H1 (cell line): ENCODE measurements at regions not wholly inside any gene's neighbourhood (a gene's known extent, or its start where the extent isn't known, plus 50 kb on each side); places are given as distances from the start of the nearest gene placed in this dataset.

Experiments
- CTCF ChIA-PET: fragments of 300-600 bp; sonication (Branson Sonifier 250); formaldehyde crosslinking; loops from one replicate; lab custom pipeline; 2021; ENCODE audit not compliant: partially characterized antibody; lab: Charles Lee
- POLR2A ChIA-PET: fragments of 300-600 bp; sonication (Branson Sonifier 250); formaldehyde crosslinking; loops from one replicate; lab custom pipeline; 2021; ENCODE audit warnings: inconsistent platforms; ENCODE audit not compliant: partially characterized antibody; lab: Charles Lee
- DNase-seq, 2 experiments: peaks; one replicate each; pipeline versions ENCODE4 v3.0.0 to v3.0.0-alpha.2; 2010 to 2022; ENCODE audit warnings: low spot score in 2 of 2, low read depth in 1 of 2, mixed read lengths in 1 of 2
- FAIRE-seq: peaks from 2 replicates; lab custom pipeline; 2011; peaks lifted over from hg19 to GRCh38; lab: Jason Lieb, UNC
- H2AFZ ChIP-seq: 2 replicates; pipeline ENCODE4 v1.8.1; 2012; ENCODE audit warnings: low read length, inconsistent platforms
- H2AK5ac ChIP-seq: 2 replicates; pipeline ENCODE4 v1.6.1; 2013; ENCODE audit warnings: low read depth, low read length
- H2BK120ac ChIP-seq: replicated peaks from 2 replicates; pipeline ENCODE3; 2013; ENCODE audit warnings: low read depth, low read length, inconsistent platforms
- H2BK12ac ChIP-seq: 2 replicates; pipeline ENCODE4 v1.6.1; 2013; ENCODE audit warnings: low read depth, low read length
- H2BK15ac ChIP-seq: 2 replicates; pipeline ENCODE4 v1.6.1; 2013; ENCODE audit warnings: low read length
- H2BK20ac ChIP-seq: 2 replicates; pipeline ENCODE4 v1.6.1; 2013; ENCODE audit warnings: low read length
- H2BK5ac ChIP-seq: 2 replicates; pipeline ENCODE4 v1.6.1; 2013; ENCODE audit warnings: low read depth, low read length
- H3K14ac ChIP-seq: 2 replicates; pipeline ENCODE4 v1.6.1; 2013; ENCODE audit warnings: inconsistent platforms; ENCODE audit not compliant: insufficient read length
- H3K18ac ChIP-seq: 2 replicates; pipeline ENCODE4 v1.6.1; 2013; ENCODE audit warnings: low read length; ENCODE audit errors: extremely low read depth
- H3K23ac ChIP-seq: 2 replicates; pipeline ENCODE4 v1.6.1; 2013; ENCODE audit warnings: inconsistent platforms; ENCODE audit not compliant: insufficient read length
- H3K23me2 ChIP-seq: 2 replicates; pipeline ENCODE4 v1.6.1; 2013; ENCODE audit warnings: low read depth, low read length
- H3K27ac ChIP-seq: 2 replicates; pipeline ENCODE4 v1.6.1; 2011; ENCODE audit warnings: low read depth, low read length, inconsistent platforms
- H3K27me3 ChIP-seq, 4 experiments: replicated peaks in 1 of 4; 1 replicate in 1 of 4; 2 replicates in 3 of 4; pipeline versions ENCODE4 v1.6.1 to v1.8.1; 2011 to 2013; ENCODE audit warnings: low read length in 3 of 4, mild to moderate bottlenecking in 3 of 4, inconsistent platforms in 2 of 4, mixed read lengths in 2 of 4, moderate library complexity in 1 of 4; ENCODE audit not compliant: control insufficient read depth in 3 of 4, insufficient read depth in 3 of 4; ENCODE audit errors: extremely low read depth in 1 of 4
- H3K36me3 ChIP-seq, 4 experiments: 2 replicates each; pipeline versions ENCODE4 v1.6.1 to v1.8.1; 2011 to 2013; ENCODE audit warnings: mild to moderate bottlenecking in 4 of 4, low read length in 3 of 4, moderate library complexity in 2 of 4, control low read depth in 1 of 4, inconsistent platforms in 1 of 4; ENCODE audit not compliant: insufficient read depth in 4 of 4, control insufficient read depth in 2 of 4
- H3K4ac ChIP-seq: replicated peaks from 2 replicates; pipeline ENCODE3; 2013; ENCODE audit warnings: low read length, low read depth, mixed read lengths, inconsistent platforms; ENCODE audit not compliant: insufficient read length
- H3K4me1 ChIP-seq, 4 experiments: replicated peaks in 1 of 4; 1 replicate in 1 of 4; 2 replicates in 3 of 4; pipeline versions ENCODE4 v1.6.1 to v1.8.1; 2011 to 2013; ENCODE audit warnings: low read length in 3 of 4, inconsistent platforms in 2 of 4, mixed read lengths in 1 of 4; ENCODE audit not compliant: insufficient read depth in 4 of 4, control insufficient read depth in 3 of 4
- H3K4me2 ChIP-seq, 2 experiments: 2 replicates each; pipeline versions ENCODE4 v1.6.1 to v1.8.1; 2011 to 2013; ENCODE audit warnings: low read depth in 2 of 2, low read length in 2 of 2, control low read depth in 1 of 2, inconsistent platforms in 1 of 2, mild to moderate bottlenecking in 1 of 2; ENCODE audit not compliant: insufficient read depth in 1 of 2
- H3K4me3 ChIP-seq, 4 experiments: fragments of 200-600, 300-600 bp in 1 of 4; sonication (generic), shearing (Covaris generic), sonication (Bioruptor Twin) in 1 of 4; 2 replicates each; pipeline versions ENCODE4 v1.5.1 to v1.8.1; 2011 to 2016; ENCODE audit warnings: low read length in 4 of 4, low read depth in 3 of 4, control low read depth in 2 of 4, inconsistent platforms in 2 of 4, mild to moderate bottlenecking in 2 of 4, mixed read lengths in 1 of 4, moderate library complexity in 1 of 4; ENCODE audit not compliant: insufficient read depth in 2 of 4; ENCODE audit errors: extremely low read depth in 1 of 4
- H3K56ac ChIP-seq: replicated peaks from 2 replicates; pipeline ENCODE3; 2013; ENCODE audit warnings: low read depth, mild to moderate bottlenecking, mixed read lengths, low read length, inconsistent platforms; ENCODE audit not compliant: insufficient read length
- H3K79me1 ChIP-seq: 2 replicates; pipeline ENCODE4 v1.6.1; 2013; ENCODE audit warnings: low read depth, low read length, control low read depth
- H3K79me2 ChIP-seq, 2 experiments: 2 replicates each; pipeline versions ENCODE4 v1.6.1 to v1.8.1; 2012 to 2013; ENCODE audit warnings: low read length in 2 of 2, mild to moderate bottlenecking in 2 of 2, inconsistent platforms in 1 of 2; ENCODE audit not compliant: insufficient read depth in 2 of 2, control insufficient read depth in 1 of 2
- H3K9ac ChIP-seq, 4 experiments: replicated peaks in 1 of 4; 1 replicate in 1 of 4; 2 replicates in 3 of 4; pipeline versions ENCODE4 v1.6.1 to v1.8.1; 2011 to 2013; ENCODE audit warnings: low read depth in 3 of 4, low read length in 3 of 4, control low read depth in 2 of 4, mild to moderate bottlenecking in 2 of 4, moderate library complexity in 2 of 4, inconsistent platforms in 1 of 4; ENCODE audit errors: extremely low read depth in 1 of 4
- H3K9me3 ChIP-seq, 2 experiments: 2 replicates each; pipeline versions ENCODE4 v1.6.1 to v1.8.1; 2012 to 2013; ENCODE audit warnings: mild to moderate bottlenecking in 2 of 2, moderate library complexity in 2 of 2, control low read depth in 1 of 2, inconsistent platforms in 1 of 2, low read depth in 1 of 2, low read length in 1 of 2, mixed read lengths in 1 of 2; ENCODE audit not compliant: insufficient read depth in 2 of 2
- H4K20me1 ChIP-seq, 2 experiments: replicated peaks in 1 of 2; 2 replicates each; pipeline versions ENCODE3 to v1.8.1; 2011 to 2013; ENCODE audit warnings: inconsistent platforms in 2 of 2, low read length in 2 of 2, mild to moderate bottlenecking in 1 of 2; ENCODE audit not compliant: insufficient read depth in 2 of 2, control insufficient read depth in 1 of 2
- H4K5ac ChIP-seq: 2 replicates; pipeline ENCODE4 v1.6.1; 2013; ENCODE audit warnings: low read length, low read depth, mixed read lengths, inconsistent platforms; ENCODE audit not compliant: insufficient read length
- H4K8ac ChIP-seq: 2 replicates; pipeline ENCODE4 v1.8.0; 2013; ENCODE audit warnings: mild to moderate bottlenecking, moderate library complexity, low read length, inconsistent platforms; ENCODE audit not compliant: insufficient read depth; ENCODE audit errors: extremely low read depth
- H4K91ac ChIP-seq: replicated peaks from 2 replicates; pipeline ENCODE3; 2013; ENCODE audit warnings: low read length, mixed read lengths, inconsistent platforms; ENCODE audit not compliant: insufficient read length
- CHD1 ChIP-seq: IDR thresholded peaks from 2 replicates; pipeline ENCODE4 v1.6.1; 2012; ENCODE audit warnings: low read depth, low read length, improper control_type of control experiment
- CREB1 ChIP-seq: IDR thresholded peaks from 2 replicates; pipeline ENCODE4 v1.6.1; 2012; ENCODE audit warnings: inconsistent platforms
- FOSL1 ChIP-seq: IDR thresholded peaks from 2 replicates; pipeline ENCODE4 v1.6.1; 2011; ENCODE audit warnings: mild to moderate bottlenecking, low read depth, low read length, moderate library complexity; ENCODE audit not compliant: insufficient read depth
- MAFK ChIP-seq: IDR thresholded peaks from 2 replicates; pipeline ENCODE4 v1.6.1; 2012; ENCODE audit warnings: low read depth, mild to moderate bottlenecking, improper control_type of control experiment, low read length
- NANOG ChIP-seq: IDR thresholded peaks from 2 replicates; pipeline ENCODE4 v1.6.1; 2011; ENCODE audit warnings: low read length, low read depth, mild to moderate bottlenecking, inconsistent platforms; ENCODE audit not compliant: insufficient read depth, poor library complexity, severe bottlenecking
- NRF1 ChIP-seq: IDR thresholded peaks from 2 replicates; pipeline ENCODE4 v1.6.1; 2011; ENCODE audit warnings: mild to moderate bottlenecking, low read depth, low read length, improper control_type of control experiment
- POU5F1 ChIP-seq: IDR thresholded peaks from 2 replicates; pipeline ENCODE4 v1.6.1; 2011; ENCODE audit warnings: low read depth, mild to moderate bottlenecking, low read length, moderate library complexity
- SIRT6 ChIP-seq: IDR thresholded peaks from one replicate; pipeline ENCODE4 v1.7.1; 2012; ENCODE audit warnings: low read length, inconsistent platforms
- SP4 ChIP-seq: IDR thresholded peaks from 2 replicates; pipeline ENCODE4 v1.6.1; 2012; ENCODE audit warnings: low read length, inconsistent platforms
- SUZ12 ChIP-seq: fragments of 200-600 bp; sonication (generic); IDR thresholded peaks from 2 replicates; pipeline ENCODE4 v1.6.1; 2012; ENCODE audit warnings: mild to moderate bottlenecking, inconsistent platforms, low read length, moderate library complexity, mixed read lengths
- TAF1 ChIP-seq: IDR thresholded peaks from 2 replicates; pipeline ENCODE4 v1.6.1; 2011; ENCODE audit warnings: mild to moderate bottlenecking, low read depth, low read length
- WGBS, 2 experiments: shearing (Covaris generic) in 1 of 2; methylation state at CpG; one replicate each; pipeline versions ENCODE4 v1.1.6 to v1.1.7; 2013 to 2015; ENCODE audit warnings: low lambda C conversion rate in 2 of 2, mixed read lengths in 2 of 2, inconsistent platforms in 1 of 2, low coverage in 1 of 2, missing lambda C conversion rate in 1 of 2; ENCODE audit not compliant: insufficient replicate concordance in 2 of 2, insufficient coverage in 1 of 2, insufficient read length in 1 of 2; ENCODE audit errors: extremely low coverage in 1 of 2, missing lambda C conversion rate in 1 of 2; 5-methylcytosine and 5-hydroxymethylcytosine counted together
- TF ChIP-seq, protein P1 (sequence below): IDR thresholded peaks from 2 replicates; pipeline ENCODE4 v1.6.1; 2012; ENCODE audit warnings: inconsistent platforms
- TF ChIP-seq, protein P2 (sequence below): IDR thresholded peaks from 2 replicates; pipeline ENCODE4 v1.6.1; 2011; ENCODE audit warnings: low read depth, mild to moderate bottlenecking, low read length; ENCODE audit not compliant: insufficient read depth

DNA sequence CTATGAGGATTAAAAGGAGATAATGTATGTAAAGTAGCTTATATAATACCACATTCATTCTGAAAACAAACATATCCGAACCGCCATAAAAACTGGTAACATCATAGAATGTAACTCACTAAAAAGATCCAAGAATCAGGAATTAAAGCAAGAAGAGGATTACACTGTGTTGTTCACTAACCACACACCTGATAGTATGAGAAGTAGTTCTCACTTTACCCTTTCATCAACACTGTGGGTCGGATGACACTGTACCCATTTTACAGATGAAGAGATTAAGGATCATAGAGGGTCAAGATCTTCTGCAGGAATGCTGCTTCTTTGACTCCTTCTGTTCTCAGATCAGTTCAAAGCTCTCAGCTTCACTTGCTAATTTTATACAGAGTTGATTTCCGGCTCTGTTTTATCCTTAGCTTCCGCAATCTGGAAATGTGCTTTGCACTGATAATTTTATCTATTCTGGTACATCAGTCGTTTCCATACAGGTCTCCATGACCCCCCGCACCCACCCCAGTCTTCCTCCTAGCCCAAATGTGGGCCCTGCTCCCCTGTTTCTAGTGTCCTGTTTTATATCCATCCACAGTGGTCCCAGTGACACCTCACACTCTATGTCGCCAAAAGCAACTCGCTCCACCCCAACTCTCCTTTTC lies 288.6 kb upstream of the CCL2 start:
- Histone ChIP-seq H3K9me3 (no peaks in the 10 kb centered on the region), H2AK5ac (no peak overlapping the region), H4K91ac (no peak overlapping the region), H3K4ac (no peak overlapping the region), H3K79me2 (no peaks in the 10 kb centered on the region), H3K56ac (no peak overlapping the region), H3K9ac (no peak overlapping the region), H3K79me1 (no peaks in the 10 kb centered on the region), H4K8ac (no peak overlapping the region), H3K27me3 (no peaks in the 10 kb centered on the region), H2BK120ac (no peak overlapping the region), H3K23ac (no peak overlapping the region), H2BK15ac (no peak overlapping the region), H3K36me3 (no peaks in the 10 kb centered on the region), H4K20me1 (no peaks in the 10 kb centered on the region), H3K14ac (no peak overlapping the region), H3K4me3 (no peak overlapping the region), H2BK12ac (no peak overlapping the region), H2BK20ac (no peak overlapping the region), H3K4me1 (peaks cover 0 to 5% (median 3%) of the 10 kb centered on the region in 4 experiments; a peak in 4 of 7 replicates), H4K5ac (no peak overlapping the region), H3K23me2 (no peaks in the 10 kb centered on the region; the same call in 1 of the 2 replicates), H3K27ac (no peak overlapping the region), H3K18ac (no peak overlapping the region), H3K4me2 (no peak overlapping the region), H2AFZ (no peak overlapping the region), H2BK5ac (no peak overlapping the region)
- FAIRE-seq, result no peak
- 86% methylated on average over 9 of the region's 9 CpGs; no CpG with 5 or more reads in 1 of the 2 experiments for WGBS, 2 experiments
- ChIA-PET CTCF (interaction anchor here (1.1 to 7.3 kb wide), 7 partner anchors 19 to 199 kb away, joined by 3 to 31 read pairs (median 9); no protein-coding TSS in a partner anchor), POLR2A (no interaction called here)
- no peak for DNase-seq
- TF ChIP-seq, protein P1, sequence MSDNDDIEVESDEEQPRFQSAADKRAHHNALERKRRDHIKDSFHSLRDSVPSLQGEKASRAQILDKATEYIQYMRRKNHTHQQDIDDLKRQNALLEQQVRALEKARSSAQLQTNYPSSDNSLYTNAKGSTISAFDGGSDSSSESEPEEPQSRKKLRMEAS, result no peak
- TF ChIP-seq MAFK (no peak), SUZ12 (no peak), POU5F1 (no peak), SP4 (no peak), CHD1 (no peak), NANOG (no peak), TAF1 (no peak), FOSL1 (no peak), CREB1 (no peak), NRF1 (no peak), SIRT6 (no peak)
- TF ChIP-seq, protein P2, sequence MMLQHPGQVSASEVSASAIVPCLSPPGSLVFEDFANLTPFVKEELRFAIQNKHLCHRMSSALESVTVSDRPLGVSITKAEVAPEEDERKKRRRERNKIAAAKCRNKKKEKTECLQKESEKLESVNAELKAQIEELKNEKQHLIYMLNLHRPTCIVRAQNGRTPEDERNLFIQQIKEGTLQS, result no peak
